ENCODE measurements at regions not wholly inside any gene's neighbourhood (a gene's known extent, or its start where the extent isn't known, plus 50 kb on each side); places are given as distances from the start of the nearest gene placed in this dataset.

- TF ChIP-seq CTCF (IDR thresholded peaks at IDR 0.05) = no peak
- TF ChIP-seq EZH2 (IDR thresholded peaks at IDR 0.05; ENCODE audit: borderline replicate concordance, insufficient read depth, low read depth, low read length, poor library complexity, severe bottlenecking) = no peak
These were observed 87.6 kb upstream of the IFNE start for GRCh38 chr9:21569721-21570120.
